GM18508 (cell line): ENCODE measurements at regions not wholly inside any gene's neighbourhood (a gene's known extent, or its start where the extent isn't known, plus 50 kb on each side); places are given as distances from the start of the nearest gene placed in this dataset.
"Not testable (repeated sequence)": the region's sequence is repeated elsewhere in the genome, so short reads cannot be mapped to it uniquely, and the experiment has no call there.

Experiments
- ATAC-seq: cut with Tn5 transposase; IDR thresholded peaks from one replicate; pipeline ENCODE4 v1.9.1; 2021; ENCODE audit warnings: moderate number of reproducible peaks; ENCODE audit not compliant: insufficient read depth, unreplicated experiment

GRCh38 chr2:83251321-83251872 is 1207.7 kb downstream of the SUCLG1 start:
- no peak for ATAC-seq

GRCh38 chr2:83245806-83246537 is 1213.1 kb downstream of the SUCLG1 start:
- ATAC-seq, result not testable (repeated sequence)

- ATAC-seq, result no peak
Observed at GRCh38 chr2:83240611-83241010, 1218.5 kb downstream of the SUCLG1 start.

- no peak for ATAC-seq
Observed at GRCh38 chr2:83238111-83238510, 1221.0 kb downstream of the SUCLG1 start.

- no peak for ATAC-seq
Observed at GRCh38 chr2:83234246-83234645, 1224.8 kb downstream of the SUCLG1 start.

- no peak for ATAC-seq
Observed at GRCh38 chr2:83233781-83234180, 1225.3 kb downstream of the SUCLG1 start.

- ATAC-seq, result no peak
Observed at GRCh38 chr2:83233326-83233725, 1225.8 kb downstream of the SUCLG1 start.

- no peak for ATAC-seq
Observed at GRCh38 chr2:83229443-83229842, 1229.6 kb downstream of the SUCLG1 start.

- ATAC-seq, result no peak
Observed at GRCh38 chr2:83224591-83225200, 1234.4 kb downstream of the SUCLG1 start.

GRCh38 chr2:83221258-83221657 is 1237.8 kb downstream of the SUCLG1 start:
- no peak for ATAC-seq

GRCh38 chr2:83217854-83218253 is 1241.2 kb downstream of the SUCLG1 start:
- ATAC-seq, result no peak

GRCh38 chr2:83196225-83196624 is 1262.9 kb downstream of the SUCLG1 start:
- ATAC-seq, result no peak

- no peak for ATAC-seq
Observed at GRCh38 chr2:83191316-83191715, 1267.8 kb downstream of the SUCLG1 start.

- ATAC-seq, result no peak
Observed at GRCh38 chr2:83186105-83186760, 1272.8 kb downstream of the SUCLG1 start.

- ATAC-seq, result not testable (repeated sequence)
Observed at GRCh38 chr2:83180862-83181530, 1278.1 kb downstream of the SUCLG1 start.

GRCh38 chr2:83176539-83176938 is 1282.5 kb downstream of the SUCLG1 start:
- ATAC-seq, result no peak

- no peak for ATAC-seq
Observed at GRCh38 chr2:83172841-83173240, 1286.2 kb downstream of the SUCLG1 start.

- no peak for ATAC-seq
Observed at GRCh38 chr2:83168377-83168776, 1290.7 kb downstream of the SUCLG1 start.

GRCh38 chr2:83162421-83162820 is 1296.7 kb downstream of the SUCLG1 start:
- ATAC-seq, result no peak

GRCh38 chr2:83160571-83160970 is 1298.5 kb downstream of the SUCLG1 start:
- ATAC-seq, result no peak

- ATAC-seq, result no peak
Observed at GRCh38 chr2:83155826-83156225, 1303.3 kb downstream of the SUCLG1 start.
